Right renal pelvis (tissue), 4 donors: ENCODE measurements at regions not wholly inside any gene's neighbourhood (a gene's known extent, or its start where the extent isn't known, plus 50 kb on each side); places are given as distances from the start of the nearest gene placed in this dataset.

Experiments
- DNase-seq, 4 donors: peaks; one replicate each; pipeline ENCODE4 v3.0.0-alpha.2; 2013; ENCODE audit warnings: low read depth in 4 of 4, low spot score in 3 of 4, missing footprints in 1 of 4

GRCh38 chr13:110826861-110827672, 87.8 kb downstream of the ANKRD10 start:
- no peak for DNase-seq
